ENCODE measurements at regions not wholly inside any gene's neighbourhood (a gene's known extent, or its start where the extent isn't known, plus 50 kb on each side); places are given as distances from the start of the nearest gene placed in this dataset.

GRCh38 chr11:105296806-105297205 lies 157.2 kb upstream of the CARD18 start:
- H3K36me3 ChIP-seq (ENCODE audit: control insufficient read depth, insufficient read depth, low read length): no peaks in the 10 kb centered on the region
- H3K27me3 ChIP-seq (ENCODE audit: control insufficient read depth, insufficient read depth, low read length): no peaks in the 10 kb centered on the region
- TF ChIP-seq CTCF (IDR thresholded peaks at IDR 0.05; ENCODE audit: insufficient read depth, low read length, poor library complexity, severe bottlenecking): no peak
- no peak overlapping the region for H3K4me3 ChIP-seq (ENCODE audit: low read depth, low read length)
- no peak for DNase-seq (ENCODE audit: low read depth)

- H3K27me3 ChIP-seq (ENCODE audit: control insufficient read depth, insufficient read depth, low read length): no peaks in the 10 kb centered on the region
- no peaks in the 10 kb centered on the region for H3K36me3 ChIP-seq (ENCODE audit: control insufficient read depth, insufficient read depth, low read length)
- H3K4me3 ChIP-seq (ENCODE audit: low read depth, low read length): no peak overlapping the region
- TF ChIP-seq CTCF (IDR thresholded peaks at IDR 0.05; ENCODE audit: insufficient read depth, low read length, poor library complexity, severe bottlenecking): no peak
- DNase-seq (ENCODE audit: low read depth): no peak
Observed at GRCh38 chr11:105296386-105296785, 156.8 kb upstream of the CARD18 start.

GRCh38 chr11:105282658-105283057 lies 143.1 kb upstream of the CARD18 start:
- no peaks in the 10 kb centered on the region for H3K27me3 ChIP-seq (ENCODE audit: control insufficient read depth, insufficient read depth, low read length)
- no peak for DNase-seq (ENCODE audit: low read depth)
- no peak for TF ChIP-seq CTCF (IDR thresholded peaks at IDR 0.05; ENCODE audit: insufficient read depth, low read length, poor library complexity, severe bottlenecking)

GRCh38 chr11:105274631-105275030 lies 135.1 kb upstream of the CARD18 start:
- no peaks in the 10 kb centered on the region for H3K27me3 ChIP-seq (ENCODE audit: control insufficient read depth, insufficient read depth, low read length)
- no peak for DNase-seq (ENCODE audit: low read depth)

More at GRCh38 chr11:105282658-105283057, 143.1 kb upstream of the CARD18 start:
- Histone ChIP-seq H3K4me3 (ENCODE audit: low read depth, low read length) (no peak overlapping the region), H3K36me3 (ENCODE audit: control insufficient read depth, insufficient read depth, low read length) (no peaks in the 10 kb centered on the region)

GRCh38 chr11:105273660-105274280 lies 134.2 kb upstream of the CARD18 start:
- Histone ChIP-seq H3K27me3 (ENCODE audit: control insufficient read depth, insufficient read depth, low read length) (no peaks in the 10 kb centered on the region), H3K36me3 (ENCODE audit: control insufficient read depth, insufficient read depth, low read length) (no peaks in the 10 kb centered on the region), H3K4me3 (ENCODE audit: low read depth, low read length) (no peak overlapping the region)
- no peak for TF ChIP-seq CTCF (IDR thresholded peaks at IDR 0.05; ENCODE audit: insufficient read depth, low read length, poor library complexity, severe bottlenecking)
- no peak for DNase-seq (ENCODE audit: low read depth)

More at GRCh38 chr11:105274631-105275030, 135.1 kb upstream of the CARD18 start:
- Histone ChIP-seq H3K4me3 (ENCODE audit: low read depth, low read length) (no peak overlapping the region), H3K36me3 (ENCODE audit: control insufficient read depth, insufficient read depth, low read length) (no peaks in the 10 kb centered on the region)
- TF ChIP-seq CTCF (IDR thresholded peaks at IDR 0.05; ENCODE audit: insufficient read depth, low read length, poor library complexity, severe bottlenecking): no peak

- DNase-seq (ENCODE audit: low read depth): no peak
- Histone ChIP-seq H3K36me3 (ENCODE audit: control insufficient read depth, insufficient read depth, low read length) (no peaks in the 10 kb centered on the region), H3K4me3 (ENCODE audit: low read depth, low read length) (no peak overlapping the region), H3K27me3 (ENCODE audit: control insufficient read depth, insufficient read depth, low read length) (no peaks in the 10 kb centered on the region)
- no peak for TF ChIP-seq CTCF (IDR thresholded peaks at IDR 0.05; ENCODE audit: insufficient read depth, low read length, poor library complexity, severe bottlenecking)
Observed at GRCh38 chr11:105269862-105270261, 130.3 kb upstream of the CARD18 start.

All from kidney epithelial cell (primary cell).